ENCODE measurements at regions not wholly inside any gene's neighbourhood (a gene's known extent, or its start where the extent isn't known, plus 50 kb on each side); places are given as distances from the start of the nearest gene placed in this dataset.

DNA sequence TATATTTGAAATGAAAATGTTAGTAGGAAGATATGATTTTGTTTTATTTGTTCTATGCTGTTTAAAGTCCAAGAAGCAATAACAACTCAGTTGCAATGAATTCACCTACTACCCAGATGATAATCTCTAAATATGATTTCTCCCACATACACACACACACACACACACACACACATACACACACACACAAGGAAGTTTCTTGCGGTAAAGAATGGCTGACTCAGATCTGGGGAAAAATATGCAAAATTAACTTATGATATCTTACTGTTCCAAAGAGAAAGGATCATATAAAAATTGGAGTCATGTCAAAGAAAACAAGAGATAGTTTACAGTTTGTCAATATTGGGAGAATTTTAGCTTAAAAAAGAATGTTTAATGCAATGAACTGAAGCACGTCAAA lies 456.7 kb downstream of the SLC16A7 start:
- DNase-seq: no peak

DNA sequence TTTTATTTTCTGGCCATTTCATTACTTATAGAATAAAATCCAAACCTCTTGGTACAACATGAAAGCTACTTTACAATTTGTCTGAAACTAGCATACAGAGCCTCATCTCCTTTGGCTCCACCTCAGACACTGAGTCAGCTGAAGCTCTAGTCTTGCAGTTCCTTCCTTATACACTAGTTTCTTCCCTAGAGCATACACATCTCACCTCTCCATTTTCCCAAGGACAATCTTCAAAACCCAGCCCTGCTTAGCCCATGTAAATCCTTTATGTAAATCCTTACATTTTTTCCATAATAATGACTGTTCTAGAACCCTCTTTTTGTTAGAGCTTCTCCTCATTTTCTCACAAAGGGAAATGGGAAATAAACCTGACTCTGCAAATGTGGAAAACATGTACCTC lies 463.4 kb downstream of the SLC16A7 start:
- DNase-seq: no peak

DNA sequence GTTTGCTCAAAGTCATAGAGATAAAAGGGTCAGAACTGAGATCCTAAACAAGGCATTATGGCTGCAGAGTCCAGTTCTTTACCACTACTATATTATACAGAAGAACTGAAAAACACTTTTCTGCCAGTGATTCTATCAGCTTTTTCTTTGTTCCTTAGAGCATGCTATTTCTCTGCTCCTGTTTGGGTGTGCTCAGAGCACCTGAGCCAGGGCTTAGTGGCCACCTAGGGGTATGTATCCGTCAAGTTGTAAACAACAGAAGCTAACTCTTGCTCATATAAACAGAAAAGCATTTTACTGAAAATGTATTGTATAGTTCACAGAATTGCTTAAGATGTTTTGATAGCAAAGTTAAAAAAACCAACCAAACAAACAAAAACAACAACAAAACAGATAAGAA lies 470.8 kb downstream of the SLC16A7 start:
- no peak for DNase-seq

DNA sequence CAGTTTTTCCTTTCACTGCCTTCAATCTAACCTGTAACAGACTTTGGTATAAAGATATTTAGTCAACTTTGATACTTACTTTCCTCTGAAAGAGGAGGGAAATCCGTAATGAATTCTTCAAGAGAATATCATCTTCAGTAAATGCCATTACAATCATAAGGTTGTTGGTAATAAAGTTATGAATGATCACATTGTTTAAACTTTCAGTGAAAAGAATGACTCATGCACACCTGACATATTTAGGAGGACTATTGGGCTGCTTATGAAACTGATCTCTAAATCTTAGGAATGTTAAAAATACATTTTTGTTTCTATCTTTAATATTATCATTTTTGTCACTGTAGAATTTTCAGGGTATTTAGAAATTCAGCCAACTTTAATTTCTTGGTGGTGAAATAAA lies 474.7 kb downstream of the SLC16A7 start:
- no peak for DNase-seq

DNA sequence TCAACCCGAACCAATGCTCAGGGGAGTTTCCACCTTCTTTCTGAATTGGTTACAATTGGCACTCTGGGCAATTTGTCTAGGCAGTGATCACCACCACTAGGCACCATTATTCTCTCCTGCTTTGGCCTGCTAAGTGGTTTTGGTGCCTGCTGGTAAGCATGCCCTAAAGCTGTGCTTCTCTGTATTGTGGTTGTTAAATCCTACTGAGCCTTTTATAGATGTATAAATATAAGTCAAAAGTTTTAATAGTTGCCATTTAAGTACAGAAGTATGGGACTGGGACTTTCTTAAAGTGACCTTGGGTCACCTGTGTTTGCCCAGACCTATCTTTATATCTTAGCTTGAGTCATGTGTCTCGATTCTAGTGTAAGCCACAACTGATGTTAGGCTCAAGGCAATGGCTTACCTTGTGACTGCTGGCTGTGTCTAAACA lies 475.9 kb downstream of the SLC16A7 start:
- DNase-seq: no peak

DNA sequence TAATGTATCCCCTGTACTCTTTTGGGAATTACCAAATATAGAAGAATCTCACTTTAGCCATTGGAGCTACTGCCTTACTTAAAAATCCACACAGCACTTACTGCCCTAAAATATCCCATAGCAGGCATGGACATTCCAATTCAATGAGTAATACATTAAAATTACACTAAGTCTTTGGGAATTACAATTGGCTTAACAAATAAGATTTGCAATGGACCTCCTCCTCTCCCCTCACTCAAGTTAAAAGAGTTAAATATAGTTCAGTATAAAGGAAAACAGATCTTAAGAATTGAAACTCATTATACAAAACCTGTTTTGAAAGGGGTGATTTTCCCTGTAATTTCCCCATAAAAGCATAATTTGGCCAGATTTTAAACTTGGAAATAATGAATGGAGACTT lies 477.1 kb downstream of the SLC16A7 start:
- DNase-seq: no peak

DNA sequence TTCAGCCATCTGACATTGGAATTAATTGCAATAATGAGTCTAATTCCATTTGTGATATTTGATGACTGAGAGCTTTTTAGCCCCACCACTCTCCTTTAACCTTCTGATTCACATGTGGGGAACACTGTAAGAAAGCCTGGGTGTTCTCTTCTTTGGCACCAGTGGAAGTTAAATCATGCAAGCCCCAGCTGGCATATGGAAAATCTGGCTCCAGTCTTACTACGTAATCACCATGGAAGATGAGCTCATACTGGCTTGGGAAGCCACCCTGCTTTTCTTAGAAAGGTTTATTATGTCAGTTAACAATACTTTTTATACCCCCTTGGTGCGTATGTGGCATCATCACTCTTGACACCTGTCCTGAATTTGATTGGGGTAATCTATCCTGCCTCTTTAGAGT lies 479.3 kb downstream of the SLC16A7 start:
- DNase-seq: no peak

DNA sequence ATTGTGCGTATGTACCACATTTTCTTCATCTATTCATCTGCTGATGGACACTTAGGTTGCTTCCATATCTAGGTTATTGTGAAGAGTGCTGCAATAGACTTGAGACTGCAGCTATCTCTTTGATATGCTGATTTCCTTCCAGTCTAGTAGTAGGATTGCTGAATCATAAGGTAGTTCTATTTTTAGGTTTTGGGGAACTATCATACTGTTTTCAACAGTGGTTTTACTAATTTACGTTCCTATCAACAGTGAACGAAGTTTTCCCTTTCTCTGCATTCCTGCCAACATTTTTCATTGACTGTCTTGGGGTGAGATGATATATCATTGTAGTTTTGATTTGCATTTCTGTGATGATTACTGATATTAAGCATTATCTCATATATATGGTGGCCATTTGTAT lies 482.2 kb downstream of the SLC16A7 start:
- DNase-seq: no peak

DNA sequence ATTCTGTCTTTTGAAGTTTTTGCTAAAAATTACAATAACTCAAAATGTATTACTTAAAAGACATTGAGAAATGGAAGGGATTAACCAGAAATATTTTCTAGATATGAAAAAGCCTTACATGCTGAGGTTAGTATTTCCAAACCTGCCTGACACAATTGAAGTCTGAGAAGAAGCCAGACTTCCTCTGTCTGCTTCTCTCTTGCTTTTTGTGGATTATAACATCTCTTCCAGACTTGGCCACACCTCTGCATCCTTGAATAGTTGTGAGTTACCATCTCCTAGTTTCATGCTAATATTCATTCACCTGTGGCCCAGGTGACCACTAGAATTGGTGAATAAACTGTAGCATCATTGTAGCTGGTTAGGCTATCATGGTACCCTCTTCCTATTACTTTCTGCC lies 497.6 kb downstream of the SLC16A7 start:
- DNase-seq: no peak

DNA sequence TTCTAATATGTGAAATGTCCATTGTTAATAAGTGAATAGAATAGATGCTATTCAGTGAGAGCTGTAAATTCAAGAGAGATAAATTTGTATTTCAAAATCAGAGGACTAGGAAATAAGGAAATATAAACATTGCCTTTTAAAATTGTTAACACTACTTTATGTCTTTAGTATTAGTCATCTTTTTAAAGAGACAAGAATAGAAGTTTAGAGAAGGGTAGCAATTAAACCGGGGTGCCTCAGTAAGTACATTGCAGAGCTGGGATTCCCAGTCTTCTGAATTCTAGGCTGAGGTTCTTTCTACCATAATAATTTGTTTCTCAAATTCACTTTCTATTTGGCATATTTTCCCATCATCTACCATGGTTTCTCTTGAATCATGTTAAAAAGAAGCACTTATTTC lies 498.6 kb downstream of the SLC16A7 start:
- no peak for DNase-seq

DNA sequence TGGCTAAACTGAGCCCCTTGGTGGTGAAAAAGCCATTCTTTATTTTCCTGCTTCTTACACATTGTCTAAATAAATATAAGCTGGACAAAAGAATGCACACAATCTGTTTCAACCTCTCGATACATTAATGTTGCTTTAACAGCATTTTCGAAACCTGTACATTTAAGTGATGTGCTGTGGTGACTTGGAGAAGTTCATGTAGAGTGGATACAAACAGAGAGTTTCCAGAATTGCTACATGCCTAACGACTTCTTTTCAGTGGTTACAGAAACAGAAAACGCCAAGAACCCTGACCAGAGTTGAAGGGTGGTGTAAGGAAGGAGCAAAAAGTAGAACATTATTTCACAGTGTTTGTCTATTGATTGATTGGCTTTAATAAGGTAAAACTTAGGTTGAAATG lies 500.9 kb downstream of the SLC16A7 start:
- no peak for DNase-seq

DNA sequence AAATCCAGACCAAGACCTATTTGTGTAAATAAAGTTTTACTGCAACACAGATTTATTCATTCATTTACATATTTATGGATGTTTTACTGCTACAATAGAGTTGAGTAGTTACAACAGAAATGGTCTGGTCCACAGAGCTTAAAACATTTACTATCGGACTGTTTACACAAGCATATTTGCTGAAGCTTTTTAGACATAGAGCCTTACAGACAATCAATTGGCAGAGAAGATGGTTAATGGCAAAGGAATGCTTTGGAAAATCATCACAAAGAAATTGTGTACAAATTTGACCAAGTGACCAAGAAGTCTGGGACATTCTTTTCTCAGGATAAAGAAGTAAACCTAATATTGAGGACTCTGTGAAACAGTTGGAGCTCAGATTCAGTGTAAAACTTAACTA lies 504.3 kb downstream of the SLC16A7 start:
- no peak for DNase-seq

DNA sequence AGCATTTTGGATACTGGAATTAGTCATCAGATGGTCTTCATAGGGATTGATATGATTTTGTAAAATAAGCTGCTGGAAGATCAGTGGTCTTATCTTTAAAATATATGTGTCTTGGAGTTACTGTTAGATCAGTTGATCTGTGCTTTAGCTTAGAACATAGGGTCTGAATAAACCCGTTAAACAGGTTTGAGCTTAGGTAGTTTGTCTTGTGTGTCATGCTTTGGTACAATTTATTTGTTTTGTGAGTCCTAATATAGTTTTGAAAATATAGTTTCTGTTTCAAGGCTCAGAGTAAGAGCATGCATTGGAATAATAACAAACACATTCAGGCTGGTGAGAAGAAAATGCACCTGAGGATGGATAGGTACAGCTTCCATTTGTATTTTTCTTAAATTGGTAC lies 505.0 kb downstream of the SLC16A7 start:
- DNase-seq: no peak

DNA sequence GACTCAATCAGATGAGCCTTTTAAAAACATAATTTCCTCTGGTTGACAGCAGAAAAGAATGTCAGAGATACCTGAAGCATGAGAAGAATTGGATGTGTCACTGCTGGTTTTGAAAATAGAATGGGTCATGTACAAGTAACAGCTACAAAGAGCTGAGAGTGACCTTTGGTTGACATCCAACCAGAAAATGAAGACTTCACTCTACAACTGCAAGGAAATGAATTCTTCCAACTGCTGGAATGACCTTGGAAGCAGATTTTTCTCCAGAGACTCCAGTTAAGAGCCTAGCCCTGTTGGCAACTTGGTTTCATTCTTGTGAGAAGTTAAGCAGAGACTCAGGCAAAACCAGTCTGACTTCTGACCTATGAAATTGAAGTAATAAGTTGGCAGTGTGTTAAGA lies 505.9 kb downstream of the SLC16A7 start:
- DNase-seq: no peak

DNA sequence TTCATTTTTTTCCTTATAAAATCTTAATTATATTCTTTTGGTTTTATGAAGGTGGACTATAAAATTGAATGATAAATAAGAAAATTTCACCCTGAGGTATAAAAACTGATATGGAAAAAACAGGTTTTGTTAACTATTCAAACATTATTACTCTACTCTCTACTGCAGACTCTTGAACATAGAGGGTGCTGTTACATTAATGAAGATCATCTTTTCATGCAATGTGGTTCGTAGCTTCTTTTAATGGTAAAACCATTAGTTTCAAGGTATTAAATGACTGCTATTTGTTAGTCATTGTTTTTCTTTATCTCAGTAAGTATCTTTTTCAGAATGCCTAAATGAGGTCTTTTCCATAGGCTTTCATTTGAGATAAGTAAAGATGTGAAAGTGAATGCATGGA lies 510.4 kb downstream of the SLC16A7 start:
- DNase-seq: no peak

DNA sequence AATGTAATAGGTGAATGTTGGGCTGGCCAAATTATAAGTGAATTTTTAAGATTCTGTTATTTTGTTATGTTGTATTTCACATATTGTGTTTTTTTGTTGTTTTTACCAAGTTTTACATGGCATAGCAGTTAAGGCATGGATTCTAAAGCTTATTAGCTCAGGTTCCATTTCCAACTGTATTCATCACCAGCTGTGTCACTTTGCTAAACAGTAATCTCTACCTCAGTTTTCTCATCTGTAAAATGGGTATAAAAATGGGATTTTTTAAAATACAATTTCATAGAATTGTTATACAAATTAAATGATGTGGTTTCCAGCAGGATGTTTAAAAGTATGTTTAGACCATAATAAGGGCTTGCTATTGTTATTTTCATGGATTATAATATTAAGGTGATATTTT lies 512.2 kb downstream of the SLC16A7 start:
- DNase-seq: no peak

DNA sequence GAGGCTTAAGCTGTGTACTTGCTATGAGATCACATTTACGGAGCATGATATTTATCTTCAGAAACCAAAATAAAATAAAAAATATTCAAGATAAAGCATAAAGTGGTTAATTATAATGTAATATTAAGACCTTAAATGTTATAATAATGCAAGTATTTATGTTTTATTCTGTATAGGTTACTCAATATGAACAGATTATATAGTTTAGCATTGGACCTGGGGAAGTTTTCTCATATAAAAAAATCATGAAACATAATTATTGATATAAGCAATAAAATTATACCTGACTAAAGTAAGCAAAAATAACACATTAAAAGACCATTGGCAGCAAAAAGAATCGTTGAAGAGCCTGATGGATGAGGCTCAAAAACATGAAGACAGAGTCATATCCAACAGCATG lies 516.2 kb downstream of the SLC16A7 start:
- no peak for DNase-seq

DNA sequence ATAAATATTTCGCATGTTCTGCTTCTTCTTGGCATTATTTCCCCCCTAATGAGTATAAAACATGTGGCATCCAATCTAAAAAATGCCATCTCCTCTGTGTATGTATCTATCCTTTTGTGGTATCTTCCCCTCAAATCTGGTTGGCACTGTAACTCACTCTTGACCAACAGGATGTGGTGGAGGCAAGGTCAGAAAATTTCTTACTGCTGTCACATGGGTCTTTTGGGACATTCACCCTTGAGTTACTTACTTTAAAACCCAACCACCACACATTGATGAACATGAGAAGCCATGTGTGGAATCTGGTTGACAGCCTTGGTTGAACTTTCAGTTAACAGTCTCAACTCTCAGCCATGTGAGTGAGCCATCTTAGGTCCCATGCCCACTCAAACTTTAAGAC lies 516.9 kb downstream of the SLC16A7 start:
- DNase-seq: no peak

DNA sequence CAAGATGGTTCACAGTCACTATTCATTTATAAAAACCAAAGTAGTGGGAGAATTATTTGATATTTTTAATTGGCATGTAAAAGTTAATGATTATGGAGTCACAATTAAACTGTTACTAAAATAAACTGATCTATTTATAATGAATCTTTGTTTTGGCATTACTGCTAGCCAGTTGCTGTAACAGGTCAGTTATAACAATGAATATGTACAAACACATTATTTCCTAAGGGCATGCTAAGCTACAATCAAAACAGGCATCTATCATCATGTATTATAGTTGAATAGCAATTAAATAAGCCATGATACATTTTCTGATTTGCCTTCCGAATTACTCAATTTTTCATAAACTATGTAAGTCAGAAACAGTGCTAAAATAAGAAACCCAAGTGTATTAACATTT lies 518.3 kb downstream of the SLC16A7 start:
- DNase-seq: no peak

DNA sequence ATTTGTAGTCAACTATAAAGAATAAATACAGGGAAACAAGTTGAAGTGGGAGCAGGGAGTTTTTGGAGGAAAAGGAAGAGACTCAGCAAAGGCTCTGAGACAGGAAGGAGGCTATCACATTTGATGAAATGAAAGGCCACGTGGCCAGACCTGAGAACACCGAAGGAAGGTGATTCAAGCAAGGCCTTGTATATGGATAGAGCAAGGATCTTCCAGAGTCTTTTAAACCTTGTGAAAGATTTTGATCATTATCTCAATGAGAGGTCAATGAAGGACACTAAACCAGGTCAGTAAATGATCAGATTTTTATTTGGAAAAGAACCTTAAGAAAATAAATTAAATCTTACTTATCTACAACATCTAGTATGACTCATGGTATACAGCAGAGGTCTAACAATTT lies 523.5 kb downstream of the SLC16A7 start:
- DNase-seq: no peak

DNA sequence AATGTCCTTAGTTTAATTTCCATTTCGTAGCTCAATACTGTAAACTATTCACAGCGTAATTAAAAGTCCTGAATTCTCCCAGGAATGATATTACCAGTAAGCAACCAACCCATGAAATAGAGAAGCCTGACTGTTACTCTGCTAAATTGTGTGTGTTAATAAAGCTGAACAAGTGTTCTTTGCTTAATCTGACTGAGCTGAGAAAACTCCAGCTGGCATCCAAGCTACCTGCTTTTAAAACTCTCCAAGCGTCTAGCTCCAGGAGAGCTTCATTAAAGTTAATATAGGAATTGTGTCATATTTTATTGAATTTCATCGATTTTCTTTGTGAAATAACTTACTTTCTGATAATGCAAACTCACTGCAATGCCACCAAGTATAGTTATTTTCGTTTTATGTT lies 524.4 kb downstream of the SLC16A7 start:
- no peak for DNase-seq

DNA sequence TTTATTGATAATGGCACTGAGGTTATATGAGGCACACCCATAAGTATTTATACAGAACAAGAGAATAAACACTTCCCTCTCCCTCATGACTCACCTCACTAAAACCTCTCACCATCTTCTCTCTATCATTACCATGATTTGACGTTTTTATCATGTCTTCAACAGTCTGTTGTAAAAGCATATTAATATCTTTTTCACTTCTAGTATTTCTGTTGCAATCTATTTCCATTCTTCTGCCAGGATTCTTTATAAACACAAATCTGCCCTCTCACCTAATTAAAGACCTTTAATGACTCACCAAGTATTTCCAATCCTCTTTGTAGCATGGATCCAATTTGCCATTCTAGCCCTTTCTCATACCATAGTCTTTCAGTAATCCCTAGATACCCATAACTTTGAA lies 527.7 kb downstream of the SLC16A7 start:
- DNase-seq: no peak

DNA sequence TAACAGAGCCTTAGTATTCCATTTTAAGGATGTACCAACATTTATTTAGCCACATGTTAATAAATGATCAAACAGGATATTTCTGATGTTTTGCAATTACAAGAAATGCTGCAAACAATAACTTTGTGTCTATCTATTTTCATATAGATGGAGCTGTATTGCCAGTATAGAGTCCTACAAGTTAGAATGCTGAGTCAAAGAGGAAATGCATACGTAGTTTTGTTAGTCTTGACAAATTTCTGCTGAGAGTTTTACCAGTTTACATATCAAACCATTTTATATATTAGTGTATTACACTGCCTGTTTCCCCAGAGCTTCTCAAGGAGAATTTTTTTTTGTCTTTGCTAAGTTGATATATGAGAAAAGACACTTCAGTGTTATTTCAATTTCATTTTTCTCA lies 541.7 kb downstream of the SLC16A7 start:
- DNase-seq: no peak

DNA sequence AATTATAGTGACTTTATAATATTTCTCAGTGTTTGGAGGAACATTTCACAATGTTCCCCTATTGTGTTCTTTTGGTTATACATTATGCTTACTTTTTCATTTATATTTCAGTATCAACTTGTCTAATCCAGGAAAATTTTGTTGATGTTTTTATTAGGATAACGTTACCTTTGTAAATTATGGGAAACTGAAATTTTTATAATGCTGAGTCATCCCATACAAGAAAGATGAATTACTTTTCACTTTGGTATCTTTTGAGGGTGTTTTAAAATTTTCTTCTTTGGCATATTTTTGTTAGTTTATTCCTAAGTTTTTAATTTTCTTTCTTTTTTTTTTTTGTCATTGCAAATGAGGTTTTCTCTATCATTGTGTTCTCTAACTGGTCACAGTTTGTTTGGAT lies 542.7 kb downstream of the SLC16A7 start:
- no peak for DNase-seq

DNA sequence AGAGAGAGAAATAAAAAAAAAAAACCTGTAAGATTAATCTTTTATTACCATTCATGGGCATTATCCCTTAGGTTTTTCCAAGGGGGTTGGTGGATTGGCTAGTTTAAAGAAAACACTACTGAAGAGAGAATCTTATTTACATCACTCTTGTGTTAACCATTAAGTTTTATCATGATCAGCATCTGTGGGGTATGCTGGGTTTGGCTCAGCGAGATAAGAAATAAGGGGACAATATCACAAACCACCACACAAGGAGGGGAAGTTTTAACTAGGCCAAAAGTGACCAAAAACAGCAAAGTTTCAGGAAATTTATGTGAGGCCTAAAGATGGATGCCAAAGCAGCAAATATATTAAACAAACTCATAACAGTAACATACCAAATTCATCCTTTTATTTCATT lies 548.6 kb downstream of the SLC16A7 start:
- DNase-seq: no peak

DNA sequence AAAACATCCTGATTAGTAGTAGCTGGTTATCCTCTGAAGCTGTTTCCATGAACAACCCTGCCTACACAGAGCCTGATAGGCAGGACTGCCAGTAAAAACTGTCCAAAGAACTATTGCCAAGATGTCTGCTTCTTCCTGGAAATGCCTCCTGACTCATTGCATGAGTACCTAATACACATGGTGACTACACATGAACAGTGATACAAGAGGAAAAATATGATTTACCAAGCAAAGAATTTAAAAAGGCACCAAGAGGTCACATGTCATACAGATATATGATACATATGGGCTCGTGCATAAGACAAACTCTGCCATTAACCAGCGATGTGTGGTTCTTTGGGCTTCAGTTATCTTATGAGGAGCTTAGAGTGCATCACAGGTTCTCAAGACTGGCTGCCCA lies 552.3 kb downstream of the SLC16A7 start:
- DNase-seq: no peak

Measured in activated CD4-positive, alpha-beta T cell treated with anti-CD3 and anti-CD28 coated beads, Interleukin-2, amount 50 U/mL, for 16 hours (primary cell).